LNCAP (cell line): ENCODE measurements at regions not wholly inside any gene's neighbourhood (a gene's known extent, or its start where the extent isn't known, plus 50 kb on each side); places are given as distances from the start of the nearest gene placed in this dataset.

Source experiments
- CTCF ChIP-seq: fragments of 450-650 bp; IDR thresholded peaks from 2 replicates; pipeline ENCODE4 v1.5.1; 2017; ENCODE audit warnings: mild to moderate bottlenecking

GRCh38 chr5:120151181-120151580, 312.9 kb upstream of the PRR16 start:
- TF ChIP-seq CTCF, result no peak

- TF ChIP-seq CTCF, result no peak
Measured at GRCh38 chr5:120151825-120152224, 312.3 kb upstream of the PRR16 start.

DNA sequence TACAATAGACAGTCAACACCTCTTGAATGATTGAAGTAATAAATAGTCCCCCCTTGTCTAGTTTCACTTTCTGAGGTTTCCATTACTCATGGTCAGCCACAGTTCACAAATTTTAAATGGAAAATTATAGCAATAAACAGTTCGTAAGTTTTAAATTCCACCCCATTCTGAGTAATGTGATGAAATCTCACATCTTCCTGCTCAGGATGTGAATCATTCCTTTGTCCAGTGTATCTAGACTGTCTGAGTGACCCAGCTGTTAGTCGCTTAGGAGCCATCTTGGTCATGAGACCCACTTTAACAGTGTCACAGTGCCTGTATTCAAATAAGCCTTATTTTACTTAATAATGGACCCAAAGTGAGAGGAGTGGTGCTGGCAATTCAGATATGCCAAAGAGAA, 311.6 kb upstream of the PRR16 start:
- no peak for TF ChIP-seq CTCF

- TF ChIP-seq CTCF, result no peak
Measured at GRCh38 chr5:120152931-120153330, 311.2 kb upstream of the PRR16 start.

DNA sequence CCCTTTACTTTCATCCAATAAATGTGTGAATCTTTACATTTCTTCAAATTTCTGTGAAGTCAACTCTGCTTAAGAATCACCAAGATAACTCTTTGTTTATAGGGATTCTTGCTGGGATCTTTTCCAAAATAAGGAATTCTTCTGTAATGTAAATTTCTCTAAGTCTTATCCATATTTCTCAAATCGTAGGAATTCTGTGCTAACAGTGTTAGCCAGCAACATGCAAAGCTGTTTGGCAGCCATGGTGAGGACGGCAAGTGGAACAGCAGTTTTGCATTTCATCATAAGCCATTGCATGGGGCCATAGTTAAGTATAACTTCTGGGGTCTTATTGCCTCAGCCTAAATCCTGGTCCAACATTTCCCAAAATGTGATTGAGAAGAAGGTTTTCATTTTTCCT, 310.5 kb upstream of the PRR16 start:
- TF ChIP-seq CTCF, result no peak

GRCh38 chr5:120155873-120156272, 308.2 kb upstream of the PRR16 start:
- TF ChIP-seq CTCF, result no peak

DNA sequence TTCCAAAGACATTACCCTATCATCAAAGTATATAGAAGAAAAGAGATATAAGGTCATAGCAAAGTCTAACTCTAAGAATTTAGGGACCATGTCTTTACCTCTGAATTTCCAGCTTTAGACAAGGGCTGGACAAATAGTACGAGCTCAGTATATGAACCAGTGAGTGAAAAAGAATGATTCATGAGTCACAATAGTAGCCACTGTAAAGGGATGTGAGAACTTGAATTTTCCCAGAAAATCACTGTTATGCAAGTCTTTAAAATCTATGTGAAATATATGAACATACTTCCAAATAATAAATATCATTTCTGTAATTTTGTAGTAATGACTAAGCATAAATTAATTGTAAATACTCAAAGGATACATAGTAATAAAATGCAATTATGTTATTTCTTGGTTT, 305.9 kb upstream of the PRR16 start:
- no peak for TF ChIP-seq CTCF

DNA sequence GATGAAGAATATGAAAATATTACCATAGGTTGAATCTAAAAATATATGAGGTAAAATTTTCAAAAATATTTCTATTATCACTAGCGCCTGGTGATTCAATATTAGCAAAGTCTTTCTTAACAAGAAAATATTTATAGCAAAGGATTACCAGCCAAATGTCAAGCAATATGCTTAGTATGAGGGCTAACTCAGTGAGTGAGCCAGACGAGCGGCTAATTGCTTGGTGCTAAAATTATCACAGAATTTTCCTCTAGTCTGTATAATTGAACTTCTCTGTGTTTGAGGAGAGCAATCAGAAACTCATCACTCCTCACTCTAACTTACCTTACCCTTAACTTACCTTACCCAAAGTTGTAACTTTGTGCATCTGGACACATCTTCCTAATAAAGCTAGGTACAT, 304.9 kb upstream of the PRR16 start:
- TF ChIP-seq CTCF, result no peak
